ENCODE measurements at regions not wholly inside any gene's neighbourhood (a gene's known extent, or its start where the extent isn't known, plus 50 kb on each side); places are given as distances from the start of the nearest gene placed in this dataset.

DNA sequence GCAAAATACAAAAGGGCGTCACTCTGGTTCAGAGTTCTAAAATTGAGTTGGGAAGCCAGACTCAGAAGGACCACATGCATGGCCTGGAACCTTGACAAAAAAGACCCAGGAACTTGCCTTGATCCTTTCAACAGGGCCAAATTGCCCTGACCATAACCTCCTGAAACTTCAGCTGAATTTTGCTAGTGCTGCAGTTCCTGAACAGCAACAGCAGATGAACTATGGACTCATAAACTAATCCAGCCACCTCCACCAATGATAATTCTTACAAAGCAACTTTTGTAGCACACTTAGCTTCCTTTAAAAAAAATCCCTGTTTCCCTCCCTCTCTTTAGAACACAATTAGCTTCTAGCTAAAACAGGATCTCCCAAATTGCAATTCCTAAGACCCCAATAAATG lies 155.9 kb downstream of the MAT2B start:
- TF ChIP-seq, protein P1, sequence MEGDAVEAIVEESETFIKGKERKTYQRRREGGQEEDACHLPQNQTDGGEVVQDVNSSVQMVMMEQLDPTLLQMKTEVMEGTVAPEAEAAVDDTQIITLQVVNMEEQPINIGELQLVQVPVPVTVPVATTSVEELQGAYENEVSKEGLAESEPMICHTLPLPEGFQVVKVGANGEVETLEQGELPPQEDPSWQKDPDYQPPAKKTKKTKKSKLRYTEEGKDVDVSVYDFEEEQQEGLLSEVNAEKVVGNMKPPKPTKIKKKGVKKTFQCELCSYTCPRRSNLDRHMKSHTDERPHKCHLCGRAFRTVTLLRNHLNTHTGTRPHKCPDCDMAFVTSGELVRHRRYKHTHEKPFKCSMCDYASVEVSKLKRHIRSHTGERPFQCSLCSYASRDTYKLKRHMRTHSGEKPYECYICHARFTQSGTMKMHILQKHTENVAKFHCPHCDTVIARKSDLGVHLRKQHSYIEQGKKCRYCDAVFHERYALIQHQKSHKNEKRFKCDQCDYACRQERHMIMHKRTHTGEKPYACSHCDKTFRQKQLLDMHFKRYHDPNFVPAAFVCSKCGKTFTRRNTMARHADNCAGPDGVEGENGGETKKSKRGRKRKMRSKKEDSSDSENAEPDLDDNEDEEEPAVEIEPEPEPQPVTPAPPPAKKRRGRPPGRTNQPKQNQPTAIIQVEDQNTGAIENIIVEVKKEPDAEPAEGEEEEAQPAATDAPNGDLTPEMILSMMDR (IDR thresholded peaks at IDR 0.05; ENCODE audit: low read depth, low read length): no peak
- TF ChIP-seq, protein P2, sequence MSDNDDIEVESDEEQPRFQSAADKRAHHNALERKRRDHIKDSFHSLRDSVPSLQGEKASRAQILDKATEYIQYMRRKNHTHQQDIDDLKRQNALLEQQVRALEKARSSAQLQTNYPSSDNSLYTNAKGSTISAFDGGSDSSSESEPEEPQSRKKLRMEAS (IDR thresholded peaks at IDR 0.05; ENCODE audit: low read depth, low read length): no peak

Measured in NB4 (cell line).